ENCODE measurements at regions not wholly inside any gene's neighbourhood (a gene's known extent, or its start where the extent isn't known, plus 50 kb on each side); places are given as distances from the start of the nearest gene placed in this dataset.
"Not testable (repeated sequence)": the region's sequence is repeated elsewhere in the genome, so short reads cannot be mapped to it uniquely, and the experiment has no call there.

DNA sequence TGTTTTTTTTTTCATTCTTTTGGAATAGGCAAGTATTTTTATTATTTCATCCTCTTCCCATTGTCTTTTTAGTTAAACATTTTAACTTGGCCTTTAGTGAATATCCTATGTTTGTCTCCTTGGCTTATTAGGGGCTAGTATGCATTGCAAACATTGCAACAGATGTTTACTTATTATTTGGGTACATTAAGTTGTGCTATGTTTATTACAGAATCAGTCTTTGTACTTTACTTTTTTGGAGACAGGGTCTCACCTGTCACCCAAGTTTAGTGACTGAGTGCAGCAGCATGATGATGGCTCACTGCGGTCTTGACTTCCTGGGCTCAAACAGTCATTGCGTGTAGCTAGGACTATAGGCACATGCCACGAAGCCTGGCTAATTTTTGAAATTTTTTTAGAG lies 51.1 kb upstream of the NUDT6 start:
- DNase-seq: no peak

DNA sequence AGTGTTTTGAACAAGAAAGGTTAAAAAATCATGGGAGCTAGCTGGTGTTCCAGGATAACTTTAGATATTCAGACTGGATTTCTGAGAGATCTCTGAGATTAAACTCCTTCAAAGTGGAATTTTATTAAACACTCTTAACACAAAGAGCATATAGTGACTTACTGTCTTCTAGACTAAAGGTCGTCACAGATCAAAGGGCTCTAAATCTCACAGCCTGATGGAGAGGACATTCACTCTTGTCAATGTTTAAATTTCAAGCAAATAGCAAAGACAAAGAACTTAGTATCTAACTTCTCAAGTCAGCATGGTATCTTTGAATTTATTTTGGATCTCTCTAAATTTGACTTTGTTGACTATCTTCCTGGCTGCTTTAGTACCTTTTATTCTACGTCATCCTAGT lies 53.7 kb upstream of the NUDT6 start:
- DNase-seq: no peak

- no peak for DNase-seq
Observed at GRCh38 chr4:122977103-122977502, 54.7 kb upstream of the NUDT6 start.

DNA sequence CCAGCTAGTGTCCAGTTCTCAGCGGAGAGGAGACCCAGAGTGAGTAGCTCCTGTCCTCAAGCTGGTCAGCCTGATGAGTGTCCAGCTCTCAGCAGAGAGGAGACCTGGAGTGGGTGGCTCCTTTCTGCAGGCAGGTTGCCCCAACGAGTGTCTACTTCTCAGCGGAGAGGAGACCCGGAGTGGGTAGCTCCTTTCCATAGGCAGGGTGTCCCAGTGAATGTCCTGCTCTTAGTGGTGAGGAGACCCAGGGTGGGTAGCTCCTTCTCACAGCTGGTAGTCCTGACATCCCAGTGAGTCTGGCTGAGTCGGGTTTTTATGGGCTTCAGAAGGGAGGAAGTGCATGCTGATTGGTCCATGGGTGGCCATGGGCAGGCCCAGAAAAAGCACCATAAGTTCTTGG lies 55.7 kb upstream of the NUDT6 start:
- no peak for DNase-seq

- DNase-seq: no peak
Observed at GRCh38 chr4:122978789-122979188, 56.4 kb upstream of the NUDT6 start.

- no peak for DNase-seq
Observed at GRCh38 chr4:122980860-122981259, 58.5 kb upstream of the NUDT6 start.

GRCh38 chr4:122988696-122989095 lies 66.3 kb upstream of the NUDT6 start:
- no peak for DNase-seq

GRCh38 chr4:122990891-122991290 lies 68.5 kb upstream of the NUDT6 start:
- DNase-seq: no peak

DNA sequence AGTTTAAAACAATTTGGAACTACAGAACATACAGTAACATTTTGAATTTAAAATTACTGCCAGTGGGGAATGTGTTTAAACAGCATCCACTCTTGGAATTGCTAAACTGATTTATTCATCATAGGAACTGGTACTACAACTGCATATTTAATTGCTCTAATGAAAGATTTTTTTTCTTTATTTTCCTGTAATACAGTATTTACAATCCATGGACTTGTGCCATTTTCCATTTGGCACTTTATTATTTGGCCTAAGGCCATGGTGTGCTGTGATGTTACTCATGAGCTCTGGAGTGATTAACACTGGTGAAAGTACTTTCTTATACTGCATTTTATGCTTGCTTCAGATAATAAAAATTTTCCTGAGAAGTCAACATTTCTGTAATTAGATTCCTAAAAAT lies 69.7 kb upstream of the NUDT6 start:
- DNase-seq: no peak

DNA sequence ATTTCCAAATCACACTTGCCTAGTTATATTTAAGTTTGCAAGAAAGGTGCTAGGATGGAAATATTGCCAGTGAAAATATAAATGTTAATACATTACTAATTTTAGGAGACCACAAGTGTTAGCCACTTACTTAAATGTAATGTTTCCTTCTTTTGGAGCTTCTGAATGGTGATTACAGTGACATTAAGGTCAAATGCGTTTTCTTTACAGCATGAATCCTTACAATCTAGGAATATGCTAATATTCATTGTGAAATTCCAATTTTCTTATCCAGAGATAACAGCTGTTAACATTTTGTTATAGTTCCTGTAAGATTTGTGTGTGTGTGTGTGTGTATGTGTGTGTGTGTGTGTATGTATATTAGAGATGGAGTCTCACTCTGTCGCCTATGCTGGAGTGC lies 70.2 kb upstream of the NUDT6 start:
- DNase-seq: no peak

DNA sequence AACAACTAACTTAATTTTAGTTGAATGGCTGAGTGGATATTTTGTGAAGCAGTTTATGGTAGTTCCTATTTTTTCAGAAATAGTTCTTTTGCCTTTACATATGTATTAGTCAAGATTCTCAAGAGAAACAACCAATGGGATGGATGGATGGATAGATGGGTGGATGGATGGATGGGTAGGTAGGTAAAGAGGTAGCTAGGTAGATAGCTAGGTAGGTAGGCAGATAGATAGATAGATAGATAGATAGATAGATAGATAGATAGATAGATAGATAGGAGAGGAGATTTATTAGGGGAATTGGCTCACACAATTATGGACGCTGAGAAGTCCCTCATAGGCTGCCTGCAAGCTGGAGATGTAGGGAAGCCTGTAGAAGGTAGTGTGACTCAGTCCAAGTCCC lies 74.0 kb upstream of the NUDT6 start:
- DNase-seq: no peak

DNA sequence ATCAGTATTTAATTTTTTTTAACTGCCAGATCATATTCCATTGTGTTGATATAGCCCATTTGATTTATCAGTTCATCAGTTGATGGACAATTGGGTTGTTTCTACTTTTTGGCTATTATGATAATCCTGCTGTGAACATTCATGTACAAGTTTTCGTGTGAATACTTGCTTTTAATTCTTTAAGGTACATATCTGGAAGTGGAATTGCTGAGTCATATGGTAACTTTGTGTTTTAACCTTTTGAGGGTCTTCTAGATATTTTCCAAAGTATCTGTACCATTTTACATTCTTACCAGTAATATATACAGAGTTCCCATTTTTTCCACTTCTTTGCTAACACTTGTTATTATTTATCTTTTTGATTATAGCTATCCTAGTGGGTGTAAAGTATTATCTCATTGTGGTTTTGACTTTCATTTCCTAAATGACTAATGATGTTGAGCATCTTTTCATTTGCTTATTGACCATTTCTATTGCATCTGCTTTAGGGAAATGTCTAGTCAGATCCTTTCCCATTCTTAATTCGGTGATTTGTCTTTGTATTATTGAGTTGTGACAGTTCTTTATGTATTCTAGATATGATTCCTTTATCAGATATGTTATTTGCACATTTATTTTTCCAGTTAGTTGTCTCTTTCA lies 75.2 kb upstream of the NUDT6 start:
- no peak for DNase-seq

- DNase-seq: not testable (repeated sequence)
Observed at GRCh38 chr4:123004079-123004478, 81.7 kb upstream of the NUDT6 start.

GRCh38 chr4:123005126-123005525 lies 82.7 kb upstream of the NUDT6 start:
- not testable (repeated sequence) for DNase-seq

DNA sequence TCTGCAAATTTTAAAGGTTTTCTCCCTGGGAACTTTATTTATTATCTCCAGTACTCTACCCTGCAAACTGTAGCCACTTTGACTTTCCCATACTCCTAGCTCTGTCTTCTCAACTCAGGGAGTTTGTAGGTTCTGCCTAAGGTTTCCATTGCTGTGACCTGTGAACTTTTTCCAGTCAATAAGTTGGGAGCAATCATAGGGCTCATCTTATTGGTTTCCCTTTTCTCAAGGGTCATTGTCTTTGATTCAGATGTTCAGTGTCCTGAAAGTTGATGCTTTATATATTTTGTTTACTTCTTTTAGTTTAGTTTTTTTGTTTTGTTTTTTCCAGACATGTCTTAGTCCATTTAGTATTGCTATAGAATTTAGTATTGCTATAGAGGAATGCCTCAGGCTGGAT lies 85.3 kb upstream of the NUDT6 start:
- DNase-seq: no peak

DNA sequence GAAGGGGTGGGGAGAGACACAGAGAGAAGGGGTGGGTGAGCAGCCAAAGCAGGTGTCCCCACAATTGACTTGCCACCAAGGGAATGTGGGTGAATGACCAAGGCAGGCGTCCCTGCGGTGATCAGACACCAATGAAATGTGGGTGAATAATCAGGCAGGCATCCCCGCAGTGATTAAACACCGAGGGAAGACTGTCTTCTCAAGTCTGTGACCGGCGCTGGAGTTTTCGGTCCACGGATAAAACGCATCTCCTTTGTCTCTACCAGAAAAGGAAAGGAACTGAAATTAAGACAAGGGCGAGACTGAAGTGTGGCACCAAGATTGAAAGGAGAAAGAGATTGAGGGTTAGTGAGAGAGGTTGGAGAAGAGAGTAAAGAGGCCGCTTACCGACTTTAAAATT lies 90.0 kb upstream of the NUDT6 start:
- DNase-seq: not testable (repeated sequence)

DNA sequence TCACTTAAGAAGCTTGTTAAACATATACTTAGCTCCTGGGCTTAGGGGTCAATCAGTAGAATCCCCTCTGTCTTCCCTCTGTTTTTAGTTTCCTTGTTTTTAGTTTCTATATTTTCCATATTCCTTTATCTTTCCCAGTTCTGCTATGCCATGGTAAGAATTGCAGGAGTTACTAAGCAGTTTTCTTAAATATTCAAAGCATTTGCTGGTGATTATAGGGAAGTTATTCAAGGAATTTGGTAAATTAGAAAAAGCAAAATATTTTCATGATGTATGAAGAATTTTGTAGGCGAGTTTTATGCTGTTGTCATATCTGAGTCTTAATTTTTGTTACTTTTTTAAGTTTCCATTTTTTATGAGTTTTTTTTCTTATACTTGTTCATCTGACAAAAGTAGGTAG lies 91.6 kb upstream of the NUDT6 start:
- no peak for DNase-seq

- DNase-seq: no peak
Observed at GRCh38 chr4:123017078-123017477, 94.7 kb upstream of the NUDT6 start.

DNA sequence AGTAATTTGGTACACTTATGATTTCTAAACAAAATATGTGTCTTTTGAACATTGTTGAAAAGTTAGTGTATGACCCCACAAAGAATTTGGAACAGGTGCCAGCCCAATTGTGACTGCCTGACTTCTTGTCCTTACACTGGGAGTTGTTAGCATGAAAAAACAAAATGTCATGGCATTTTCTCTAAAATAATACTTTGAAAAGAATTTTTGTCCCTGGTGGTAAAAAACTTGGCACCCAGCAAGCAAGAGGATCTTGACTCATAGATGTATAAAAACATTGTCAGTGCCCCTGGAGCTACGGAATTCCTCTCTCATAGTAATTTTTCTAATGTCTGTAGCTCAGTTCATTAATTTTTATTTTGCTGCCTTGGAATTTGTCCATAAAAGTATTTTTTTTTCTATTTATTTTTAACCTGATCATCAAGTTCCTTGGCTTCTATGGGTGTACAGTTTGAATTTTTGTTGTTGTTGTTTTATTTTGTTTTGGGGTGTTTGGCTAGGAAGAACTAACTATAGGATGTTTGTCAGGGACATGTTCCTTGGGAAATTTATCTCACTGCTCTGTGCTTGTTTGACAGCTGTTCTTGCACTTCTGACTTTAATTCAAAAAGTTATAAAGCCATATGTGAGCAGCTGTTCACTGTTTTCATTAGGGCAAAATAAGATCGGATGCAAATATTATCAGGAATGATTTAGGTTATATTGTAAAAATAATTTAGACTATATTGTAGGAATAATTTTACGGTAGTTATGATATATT lies 95.4 kb upstream of the NUDT6 start:
- no peak for DNase-seq

DNA sequence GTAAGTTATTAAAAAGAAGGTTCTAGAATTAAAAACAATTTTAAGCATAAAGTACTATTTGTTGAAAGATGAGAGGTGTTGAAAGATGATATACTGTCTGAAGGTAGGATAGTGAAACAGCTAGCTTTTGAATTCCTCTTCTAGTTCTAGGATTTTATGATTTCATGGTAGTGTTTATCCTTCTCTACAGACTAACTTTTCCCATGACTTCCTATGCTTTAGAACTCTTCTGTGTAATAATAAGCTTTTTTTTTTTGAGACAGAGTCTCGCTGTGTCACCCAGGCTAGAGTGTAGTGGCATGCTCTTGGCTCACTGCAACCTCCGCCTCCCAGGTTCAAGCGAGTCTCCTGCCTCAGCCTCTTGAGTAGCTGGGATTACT lies 96.0 kb upstream of the NUDT6 start:
- DNase-seq: no peak

GRCh38 chr4:123020285-123020684 lies 97.9 kb upstream of the NUDT6 start:
- DNase-seq: no peak

DNA sequence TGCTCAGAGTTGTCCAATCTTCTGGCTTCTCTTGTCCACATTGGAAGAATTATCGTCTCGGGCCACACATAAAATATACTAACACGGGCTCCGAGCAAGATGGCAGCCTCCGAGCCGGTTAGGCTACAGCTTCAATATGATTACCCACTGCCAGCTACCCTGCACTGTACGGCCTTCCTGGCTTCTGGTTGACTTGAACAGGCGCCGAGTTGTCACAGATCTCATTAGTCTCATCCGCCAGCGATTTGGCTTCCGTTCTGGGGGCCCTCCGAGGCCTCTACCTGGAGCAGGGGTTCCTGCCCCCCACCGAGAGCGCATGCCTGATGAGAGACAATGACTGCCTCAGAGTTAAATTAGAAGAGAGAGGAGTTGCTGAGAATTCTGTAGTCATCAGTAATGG lies 101.2 kb upstream of the NUDT6 start:
- no peak for DNase-seq

- no peak for DNase-seq
Observed at GRCh38 chr4:123024710-123025109, 102.3 kb upstream of the NUDT6 start.

- no peak for DNase-seq
Observed at GRCh38 chr4:123025398-123025797, 103.0 kb upstream of the NUDT6 start.

DNA sequence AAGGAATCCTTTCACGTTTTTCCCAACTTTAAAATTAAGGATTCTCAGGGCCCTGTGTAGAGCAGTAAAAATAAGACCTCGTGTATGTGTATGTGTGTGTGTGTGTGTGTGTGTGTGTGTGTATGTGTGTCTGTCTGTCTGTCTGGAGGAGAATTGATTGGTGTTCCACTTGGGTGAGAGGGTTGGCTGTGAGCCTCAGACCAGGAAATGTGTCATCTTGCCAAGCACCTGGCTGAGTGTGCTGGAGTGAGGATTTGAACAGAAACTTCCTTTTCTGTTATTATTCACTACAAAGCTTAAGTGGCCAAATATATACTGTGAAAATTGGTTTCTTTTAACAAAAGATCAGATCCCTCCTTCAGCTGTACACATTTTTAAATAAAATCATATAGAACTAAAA lies 103.6 kb upstream of the NUDT6 start:
- DNase-seq: peak; percentile 29

All from Kasumi-1 (cell line).